Left ventricle myocardium inferior (tissue), 1 donor: ENCODE measurements at regions not wholly inside any gene's neighbourhood (a gene's known extent, or its start where the extent isn't known, plus 50 kb on each side); places are given as distances from the start of the nearest gene placed in this dataset.

Experiments used
- DNase-seq: peaks from one replicate; pipeline ENCODE4 v3.0.0-alpha.2; 2020
- H3K27ac ChIP-seq: fragments of 200-600 bp; replicated peaks from 2 replicates; pipeline ENCODE4 v1.8.0; 2021
- H3K27me3 ChIP-seq: fragments of 200-600 bp; 2 replicates; pipeline ENCODE4 v1.8.0; 2021; ENCODE audit warnings: low read depth
- H3K36me3 ChIP-seq: fragments of 200-600 bp; 2 replicates; pipeline ENCODE4 v1.8.0; 2021
- H3K4me1 ChIP-seq: fragments of 200-600 bp; 2 replicates; pipeline ENCODE4 v1.8.0; 2021
- H3K4me3 ChIP-seq: fragments of 200-600 bp; 2 replicates; pipeline ENCODE4 v1.8.0; 2021; ENCODE audit warnings: mild to moderate bottlenecking, moderate library complexity
- H3K9me3 ChIP-seq: fragments of 200-600 bp; replicated peaks from 2 replicates; pipeline ENCODE4 v1.8.0; 2021
- CTCF ChIP-seq: fragments of 200-600 bp; IDR thresholded peaks from 2 replicates; pipeline ENCODE4 v1.8.0; 2021; ENCODE audit warnings: antibody characterized with exemption, mild to moderate bottlenecking, borderline replicate concordance
- intact Hi-C: fragments of 100-400 bp; cut with micrococcal nuclease; formaldehyde crosslinking; loops from one replicate; pipeline ENCODE4 v1.11.0; 2022
- donor health status: DM: no; HTN: yes; CAD: no; lungs with severe emphysema.

GRCh38 chr5:148931453-148932057, 105.1 kb downstream of the ADRB2 start:
- Histone ChIP-seq H3K4me1 (peaks cover 26% of the 10 kb centered on the region), H3K27me3 (no peaks in the 10 kb centered on the region), H3K9me3 (no peaks in the 10 kb centered on the region), H3K36me3 (no peaks in the 10 kb centered on the region), H3K4me3 (no peak overlapping the region), H3K27ac (no peak overlapping the region)
- TF ChIP-seq CTCF, result no peak
- intact Hi-C loops, result no loop called here
- no peak for DNase-seq

GRCh38 chr5:148932355-148932935, 106.0 kb downstream of the ADRB2 start:
- DNase-seq, result no peak
- Histone ChIP-seq H3K4me3 (no peak overlapping the region), H3K4me1 (peaks cover 34% of the 10 kb centered on the region), H3K9me3 (no peaks in the 10 kb centered on the region), H3K27me3 (no peaks in the 10 kb centered on the region), H3K36me3 (no peaks in the 10 kb centered on the region), H3K27ac (no peak overlapping the region)
- TF ChIP-seq CTCF, result no peak
- intact Hi-C loops, result no loop called here

- Histone ChIP-seq H3K9me3 (no peaks in the 10 kb centered on the region), H3K27me3 (no peaks in the 10 kb centered on the region), H3K36me3 (no peaks in the 10 kb centered on the region), H3K27ac (no peak overlapping the region), H3K4me3 (no peak overlapping the region), H3K4me1 (peaks cover 39% of the 10 kb centered on the region)
- no peak for TF ChIP-seq CTCF
- intact Hi-C loops, result no loop called here
- no peak for DNase-seq
Measured at GRCh38 chr5:148933903-148934432, 107.6 kb downstream of the ADRB2 start.

GRCh38 chr5:148934895-148935400, 108.5 kb downstream of the ADRB2 start:
- Histone ChIP-seq H3K4me1 (peaks cover 36% of the 10 kb centered on the region), H3K27me3 (no peaks in the 10 kb centered on the region), H3K4me3 (no peak overlapping the region), H3K36me3 (no peaks in the 10 kb centered on the region), H3K27ac (no peak overlapping the region), H3K9me3 (no peaks in the 10 kb centered on the region)
- TF ChIP-seq CTCF, result no peak
- DNase-seq, result no peak
- intact Hi-C loops, result no loop called here

- Histone ChIP-seq H3K4me1 (peaks cover 40% of the 10 kb centered on the region), H3K4me3 (no peak overlapping the region), H3K27ac (no peak overlapping the region), H3K36me3 (no peaks in the 10 kb centered on the region), H3K27me3 (no peaks in the 10 kb centered on the region), H3K9me3 (no peaks in the 10 kb centered on the region)
- TF ChIP-seq CTCF, result no peak
- DNase-seq, result no peak
- intact Hi-C loops, result no loop called here
Measured at GRCh38 chr5:148937239-148937638, 110.8 kb downstream of the ADRB2 start.
